HG03457 (cell line): ENCODE measurements at regions not wholly inside any gene's neighbourhood (a gene's known extent, or its start where the extent isn't known, plus 50 kb on each side); places are given as distances from the start of the nearest gene placed in this dataset.

ENCODE experiments used
- ATAC-seq: cut with Tn5 transposase; IDR thresholded peaks from one replicate; pipeline ENCODE4 v1.9.1; 2021; ENCODE audit warnings: moderate number of reproducible peaks; ENCODE audit not compliant: unreplicated experiment

DNA sequence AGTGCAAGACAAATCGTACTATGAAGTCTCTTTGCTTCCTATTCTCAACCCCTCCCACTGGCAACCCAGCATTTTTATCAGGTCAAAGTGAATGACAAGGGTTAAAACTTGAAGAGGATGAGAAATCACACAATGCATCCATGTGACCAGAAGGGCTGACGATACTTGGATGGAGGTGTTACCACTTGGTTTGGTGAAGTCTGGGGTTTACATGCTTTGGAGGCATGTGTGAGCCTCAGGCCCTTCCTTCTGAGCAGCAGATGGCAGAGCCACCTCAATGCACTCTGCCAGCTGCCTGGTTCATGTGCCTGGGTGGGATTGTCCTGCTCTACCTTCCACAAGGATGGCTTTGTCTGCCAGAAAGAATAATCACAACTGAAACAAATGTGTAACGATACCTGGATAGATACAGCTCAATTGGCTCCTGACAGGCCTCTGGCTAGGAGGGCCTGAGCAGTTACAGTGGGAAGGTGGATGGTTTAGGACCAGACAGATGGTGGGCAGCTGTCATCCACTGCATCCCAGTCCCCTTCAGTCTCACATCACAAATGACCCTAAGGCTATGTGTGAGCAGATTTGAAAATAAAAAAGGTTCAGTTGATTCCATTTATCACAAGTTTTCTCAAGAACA lies 51.5 kb upstream of the CNIH3 start:
- ATAC-seq = no peak

DNA sequence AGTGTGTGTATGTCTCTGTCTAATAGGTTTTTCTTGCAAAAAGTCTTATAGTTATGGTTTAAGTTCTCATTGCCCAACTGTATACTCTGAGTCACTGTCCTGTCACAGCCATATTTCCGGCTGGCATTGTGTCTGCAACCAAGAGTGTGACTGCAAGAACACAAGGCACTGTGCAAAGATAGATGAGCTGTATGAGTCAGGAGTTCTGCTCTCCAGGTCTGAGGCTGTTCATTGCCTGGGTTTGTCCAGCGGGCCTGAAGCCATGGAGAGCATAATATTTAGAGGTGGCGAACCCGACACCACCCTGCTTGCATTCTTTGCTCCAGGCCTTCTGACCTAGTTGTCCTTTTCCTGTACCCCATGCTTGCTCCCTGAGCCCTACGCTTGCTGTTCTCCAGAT lies 50.9 kb upstream of the CNIH3 start:
- no peak for ATAC-seq

DNA sequence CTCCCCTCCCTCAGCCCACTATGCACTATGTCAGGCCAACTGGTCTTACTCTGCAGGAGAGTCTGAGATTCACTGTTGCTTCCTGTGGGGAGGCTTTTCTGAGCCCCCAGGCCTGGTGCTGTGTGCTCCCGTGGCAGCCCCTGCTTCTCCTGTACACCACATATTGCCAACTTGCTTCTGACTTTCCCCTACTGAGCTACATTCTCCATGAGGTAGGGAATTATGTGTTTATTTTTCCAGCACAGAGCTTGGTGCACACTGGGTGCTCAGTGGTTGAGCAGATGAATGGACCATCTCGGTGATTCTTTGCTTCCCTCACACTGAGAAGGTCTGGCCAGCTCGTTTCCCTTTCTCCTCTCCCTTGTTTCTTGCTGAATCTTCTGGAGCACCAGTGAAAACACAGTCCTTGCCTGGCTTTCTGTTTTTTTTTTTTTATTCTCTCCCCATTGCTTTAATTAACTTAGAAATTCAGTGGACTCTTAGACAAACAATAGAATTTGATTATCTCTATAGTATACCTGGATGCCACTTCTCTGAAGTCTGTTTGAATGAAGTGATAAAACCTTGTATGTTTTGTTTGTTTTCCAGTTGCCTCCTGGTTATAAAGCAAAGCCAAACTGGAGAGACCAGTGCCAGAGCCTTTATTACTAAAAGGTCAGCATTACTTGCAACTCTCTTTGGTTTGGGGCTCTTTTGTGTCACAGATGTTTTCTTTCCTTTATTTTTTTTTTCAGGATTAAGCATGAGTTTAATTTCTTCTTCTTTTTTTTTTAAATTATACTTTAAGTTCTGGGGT lies 50.3 kb upstream of the CNIH3 start:
- no peak for ATAC-seq
